Ureter (tissue), 1 donor: ENCODE measurements at regions not wholly inside any gene's neighbourhood (a gene's known extent, or its start where the extent isn't known, plus 50 kb on each side); places are given as distances from the start of the nearest gene placed in this dataset.
"Not testable (repeated sequence)": the region's sequence is repeated elsewhere in the genome, so short reads cannot be mapped to it uniquely, and the experiment has no call there.

ENCODE experiments used
- DNase-seq: peaks from one replicate; pipeline ENCODE4 v3.0.0-alpha.2; 2020; ENCODE audit warnings: low spot score
- donor health status: DM: yes; HTN: yes; CAD: no.

GRCh38 chr12:131568336-131568735, 142.6 kb upstream of the SFSWAP start:
- DNase-seq: no peak

DNA sequence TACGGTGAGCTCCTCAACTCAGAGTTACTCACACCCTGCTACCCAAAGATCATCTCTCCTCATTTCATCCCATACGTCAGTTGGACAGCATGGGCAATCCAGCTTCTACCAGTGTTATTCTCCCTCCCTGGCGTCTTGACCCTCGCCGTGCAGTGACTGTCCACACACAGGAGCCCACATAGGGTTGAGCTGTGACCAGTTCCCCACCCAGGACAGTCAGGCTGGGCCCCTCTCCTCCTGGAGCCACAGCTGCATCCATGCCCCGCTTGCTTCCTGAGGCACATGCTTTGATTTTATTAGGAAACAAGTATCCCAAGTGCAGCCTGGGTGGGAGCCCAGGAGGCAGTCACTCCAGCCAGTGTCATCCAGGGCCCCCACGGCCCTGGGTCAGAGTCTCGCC, 140.3 kb upstream of the SFSWAP start:
- no peak for DNase-seq

DNA sequence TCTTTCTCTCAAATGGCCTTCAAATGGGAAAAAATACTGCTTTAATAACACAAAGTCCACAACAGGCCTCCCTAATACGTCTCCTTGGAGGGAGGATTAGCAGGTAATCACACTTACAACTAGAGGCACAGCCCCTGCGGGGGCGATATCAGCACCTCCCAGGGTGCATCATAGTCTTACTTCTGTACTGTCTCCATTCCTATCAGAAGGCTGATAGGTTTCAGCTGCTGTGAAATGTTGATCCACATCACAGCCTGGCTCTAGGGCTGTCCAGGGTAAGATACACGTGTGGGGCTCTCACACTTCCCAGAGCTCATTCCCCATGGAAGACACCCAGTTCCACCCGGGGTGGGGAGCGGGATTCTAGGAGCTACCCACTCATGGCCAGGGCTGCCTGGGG, 139.1 kb upstream of the SFSWAP start:
- no peak for DNase-seq

DNA sequence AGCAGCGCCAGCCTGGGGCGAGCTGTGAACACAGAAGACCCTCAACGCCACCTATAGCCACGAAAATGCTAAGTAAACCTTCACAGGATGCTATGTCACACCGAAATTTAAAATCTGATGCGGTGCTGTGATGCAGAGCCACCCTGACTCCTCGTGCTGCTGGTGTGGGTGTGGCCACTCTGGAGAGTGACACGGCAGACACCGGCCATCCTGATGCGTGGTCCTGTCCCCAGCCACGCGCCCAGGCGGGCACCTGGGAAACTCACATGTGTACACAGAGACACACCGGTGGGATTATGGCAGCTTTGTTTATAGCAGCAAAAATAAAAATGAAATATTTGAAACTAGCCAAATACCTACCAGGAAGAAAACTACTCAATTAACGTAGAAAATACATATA, 138.3 kb upstream of the SFSWAP start:
- DNase-seq: no peak

GRCh38 chr12:131573631-131574394, 137.1 kb upstream of the SFSWAP start:
- DNase-seq: no peak

GRCh38 chr12:131574395-131574771, 136.5 kb upstream of the SFSWAP start:
- DNase-seq: no peak

DNA sequence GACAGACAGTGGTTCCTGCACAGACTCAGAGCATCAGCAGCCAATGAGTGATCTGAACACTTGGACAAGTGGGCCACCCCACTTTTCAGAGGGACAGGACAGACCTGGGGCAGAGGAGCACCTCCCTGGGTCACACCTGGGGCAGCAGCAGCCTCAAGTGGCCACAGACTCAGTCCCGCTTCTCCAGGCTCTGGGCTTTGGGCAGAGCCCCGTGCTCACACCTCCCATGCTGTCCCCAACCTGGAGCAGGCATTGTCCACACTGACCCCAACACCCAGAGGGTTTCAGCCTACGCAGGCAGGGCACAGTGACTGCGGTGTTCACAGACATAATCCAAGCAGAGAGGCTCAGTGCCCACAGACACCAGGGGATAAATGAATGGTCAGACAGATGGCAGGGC, 135.5 kb upstream of the SFSWAP start:
- no peak for DNase-seq

DNA sequence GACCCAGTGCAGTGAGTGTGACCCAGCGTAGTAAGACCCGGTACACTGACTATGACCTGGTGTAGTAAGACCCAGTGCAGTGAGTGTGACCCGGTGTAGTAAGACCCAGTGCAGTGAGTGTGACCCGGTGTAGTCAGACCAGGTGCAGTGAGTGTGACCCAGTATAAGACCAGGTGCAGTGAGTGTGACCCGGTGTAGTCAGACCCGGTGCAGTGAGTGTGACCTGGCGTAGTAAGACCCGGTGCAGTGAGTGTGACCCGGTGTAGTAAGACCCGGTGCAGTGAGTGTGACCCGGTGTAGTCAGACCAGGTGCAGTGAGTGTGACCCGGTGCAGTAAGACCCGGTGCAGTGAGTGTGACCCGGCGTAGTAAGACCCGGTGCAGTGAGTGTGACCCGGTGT, 134.2 kb upstream of the SFSWAP start:
- DNase-seq: not testable (repeated sequence)

DNA sequence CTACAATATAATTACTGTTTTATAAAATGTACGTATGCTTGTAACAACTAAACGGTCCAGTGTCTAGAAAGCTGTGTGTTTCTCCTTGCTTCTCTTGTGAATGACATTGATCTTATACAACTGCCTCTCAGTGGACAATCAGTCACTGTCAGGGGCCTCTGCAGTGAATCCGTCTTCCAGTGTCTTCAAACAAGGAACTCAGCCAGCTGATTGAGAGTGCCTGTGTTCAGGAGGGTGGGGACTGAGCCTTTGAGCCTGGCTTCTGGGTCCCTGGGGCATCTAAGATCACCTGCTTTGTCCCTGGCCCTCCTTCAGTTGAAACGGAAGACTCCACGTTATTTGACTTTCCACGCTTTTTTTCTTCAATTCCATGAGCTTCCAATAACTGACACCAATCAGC, 133.1 kb upstream of the SFSWAP start:
- DNase-seq: no peak

DNA sequence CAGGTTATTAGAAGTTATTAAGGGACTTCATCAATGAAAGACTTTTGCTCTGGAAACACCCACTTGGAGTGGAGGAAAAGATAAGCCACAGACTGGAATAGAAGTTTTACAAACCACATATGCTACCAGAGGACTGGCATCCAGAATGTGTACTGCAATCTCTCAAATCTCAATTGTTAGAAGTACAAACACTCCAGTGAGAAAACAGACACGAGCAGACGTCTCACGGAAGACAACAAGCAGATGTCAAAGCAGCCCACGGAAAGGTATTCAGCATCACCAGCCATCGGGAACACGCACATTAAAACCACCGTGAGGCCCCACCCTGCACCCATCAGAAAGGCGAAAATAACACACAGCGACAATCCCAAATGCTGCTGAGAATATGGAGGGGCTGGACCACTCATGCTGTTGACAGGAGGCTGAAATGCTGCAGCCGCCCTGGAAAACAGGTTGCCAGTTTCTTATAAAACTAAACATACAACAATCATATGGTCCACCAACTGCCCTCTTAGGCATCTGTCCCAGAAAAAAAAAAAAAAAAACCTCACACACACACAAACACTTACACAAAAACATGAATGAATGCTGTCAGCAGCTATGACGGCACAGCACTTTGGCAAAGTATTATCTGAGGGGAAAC, 131.9 kb upstream of the SFSWAP start:
- DNase-seq: no peak

- no peak for DNase-seq
These were observed 127.7 kb upstream of the SFSWAP start for GRCh38 chr12:131583090-131583712.

- DNase-seq: no peak
These were observed 124.6 kb upstream of the SFSWAP start for GRCh38 chr12:131586269-131586668.

DNA sequence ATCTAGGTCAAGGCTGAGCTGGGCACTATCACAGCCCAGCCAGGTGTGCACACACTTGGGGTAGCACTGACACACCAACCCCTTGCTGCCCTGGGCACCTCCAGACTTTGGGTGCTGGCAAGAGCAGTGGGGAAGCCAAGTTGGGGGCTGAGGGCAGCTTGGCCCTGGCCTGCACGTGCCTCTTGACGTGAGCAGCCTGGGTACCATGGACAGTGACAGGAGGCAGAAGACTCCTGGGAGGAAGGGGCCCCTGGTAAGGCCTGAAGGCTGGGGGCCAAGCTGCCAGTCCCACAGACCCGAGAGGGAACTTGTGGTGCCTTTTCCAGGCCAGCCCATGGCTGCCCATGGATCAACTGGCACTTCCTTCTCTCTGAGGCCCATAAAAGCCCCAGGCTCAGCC, 124.1 kb upstream of the SFSWAP start:
- DNase-seq: no peak

- no peak for DNase-seq
These were observed 123.3 kb upstream of the SFSWAP start for GRCh38 chr12:131587565-131587964.

DNA sequence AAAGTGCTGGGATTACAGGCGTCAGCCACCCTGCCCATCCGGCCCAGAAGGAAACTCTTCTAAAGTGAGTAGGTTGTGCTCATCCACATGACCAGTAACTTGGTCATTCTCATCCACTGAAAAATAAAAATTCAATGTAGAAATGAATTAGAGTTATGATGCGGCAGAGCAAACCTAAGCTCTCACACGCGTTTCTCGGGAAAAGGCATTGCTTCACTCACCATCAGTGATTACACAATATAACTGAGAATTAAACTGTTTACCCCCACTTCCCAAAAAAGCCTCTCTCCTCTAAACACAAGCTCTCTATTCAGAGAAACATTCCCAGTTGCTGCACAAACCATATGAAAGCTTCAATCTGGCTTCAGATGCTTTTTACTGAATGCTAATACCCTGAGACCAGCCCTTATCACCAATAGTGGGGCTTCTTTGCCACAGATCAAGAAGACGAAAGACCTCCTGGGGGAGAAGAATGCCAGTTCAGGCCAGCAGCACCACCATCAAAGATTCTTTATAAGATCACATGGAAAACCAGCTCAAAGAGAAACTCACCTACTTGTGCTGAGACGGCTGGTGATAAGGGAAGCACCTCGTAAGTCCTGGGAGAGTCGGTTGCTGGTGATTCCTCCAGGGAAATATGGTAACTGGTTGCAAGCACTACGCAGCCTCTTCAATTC, 121.5 kb upstream of the SFSWAP start:
- no peak for DNase-seq

DNA sequence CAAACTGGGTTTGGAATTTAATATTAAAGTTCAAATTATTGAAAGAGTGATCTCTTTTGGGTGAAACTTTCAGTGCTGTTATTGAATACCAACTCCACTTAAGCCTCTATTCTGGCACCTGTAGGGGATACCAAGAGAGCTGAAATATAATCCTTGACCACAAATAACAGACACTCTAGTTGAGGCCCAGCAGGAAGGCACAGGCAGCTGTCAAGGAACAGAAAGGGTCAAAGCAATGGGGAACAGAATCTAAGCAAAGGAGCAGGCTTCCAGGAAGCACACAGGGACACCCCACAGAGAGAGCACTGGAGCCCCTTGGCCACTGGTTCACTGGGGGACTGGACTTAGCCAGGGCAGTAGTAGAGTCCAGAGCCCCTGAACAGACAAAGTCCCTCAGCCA, 120.9 kb upstream of the SFSWAP start:
- no peak for DNase-seq

DNA sequence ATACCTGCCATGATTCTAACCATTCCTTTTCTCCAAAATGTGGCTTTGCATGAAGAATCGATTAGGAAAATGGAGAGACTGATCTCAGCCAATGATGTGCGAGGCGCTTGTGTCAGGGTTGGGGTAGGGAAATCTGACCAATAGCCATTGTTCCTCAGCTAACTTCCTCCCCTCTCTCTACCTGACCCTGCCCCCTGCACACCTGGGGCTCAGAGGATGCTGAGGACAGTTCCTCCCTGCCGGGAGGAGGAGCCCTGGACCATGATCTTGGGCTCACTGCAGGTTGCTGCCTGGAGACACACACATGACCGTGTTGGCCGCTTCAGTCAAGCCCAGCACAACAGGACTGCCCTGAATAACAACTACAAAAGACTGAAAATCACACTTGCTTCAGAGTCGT, 119.8 kb upstream of the SFSWAP start:
- DNase-seq: no peak

DNA sequence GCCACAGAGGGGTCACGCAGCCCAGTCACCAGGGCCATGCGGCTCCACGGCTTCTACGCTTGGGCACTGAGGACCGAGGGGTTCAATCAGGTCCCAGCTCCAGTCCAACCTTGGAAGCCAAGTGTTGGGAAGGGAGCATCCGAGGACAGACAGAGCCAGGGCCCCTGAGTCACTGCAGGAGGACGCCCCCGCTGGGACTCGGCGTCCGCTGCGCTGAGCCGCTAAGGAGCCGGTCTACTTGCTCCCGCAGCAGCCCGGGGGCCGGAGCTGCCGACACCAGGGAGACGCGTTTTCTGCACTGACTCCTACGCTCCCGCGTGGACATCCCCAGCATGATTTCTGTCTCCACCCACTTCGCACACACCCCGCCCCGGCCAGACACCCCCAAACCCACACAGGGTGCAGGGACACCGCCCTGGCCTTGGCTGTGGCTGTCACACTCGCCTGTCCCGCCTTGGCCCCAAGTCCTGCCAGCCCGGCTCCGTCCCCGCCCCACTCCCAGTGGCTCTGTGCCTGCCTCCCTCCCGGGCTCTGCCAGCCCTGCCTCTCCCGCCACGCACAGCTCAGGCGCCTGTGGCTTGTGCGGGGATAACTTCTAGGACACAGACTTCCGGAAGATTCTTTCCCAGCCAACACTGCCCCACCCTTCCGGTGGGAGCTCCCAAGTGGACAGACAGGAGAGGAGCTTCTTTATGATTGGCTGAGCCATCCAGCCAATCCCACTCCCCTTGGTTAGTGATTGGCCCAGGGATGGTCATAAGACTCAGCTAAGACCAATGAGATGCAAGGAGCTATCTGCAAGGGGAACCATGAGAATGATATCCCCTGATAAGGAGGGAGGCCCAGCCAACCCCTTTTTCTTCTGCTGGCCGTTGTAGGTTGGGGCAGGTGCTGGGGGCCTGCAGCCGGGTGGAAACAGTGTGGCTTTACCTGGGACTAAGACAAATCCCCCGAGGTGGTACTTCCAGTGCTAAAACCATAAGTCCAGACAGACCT, 118.9 kb upstream of the SFSWAP start:
- no peak for DNase-seq

- DNase-seq: no peak
These were observed 117.9 kb upstream of the SFSWAP start for GRCh38 chr12:131592972-131593371.

GRCh38 chr12:131593406-131593805, 117.5 kb upstream of the SFSWAP start:
- no peak for DNase-seq

- no peak for DNase-seq
These were observed 114.8 kb upstream of the SFSWAP start for GRCh38 chr12:131596115-131596514.
